HepG2 (cell line): ENCODE measurements at regions not wholly inside any gene's neighbourhood (a gene's known extent, or its start where the extent isn't known, plus 50 kb on each side); places are given as distances from the start of the nearest gene placed in this dataset.

Experiments used
- AHR ChIP-seq: IDR thresholded peaks from 2 replicates; pipeline ENCODE4 v1.6.1; 2018; ENCODE audit warnings: missing genetic modification reagents, missing compliant biosample characterization
- CTCF ChIP-seq: sonication (generic); formaldehyde crosslinking; IDR thresholded peaks from 2 replicates; pipeline ENCODE4 v1.5.0; 2020; ENCODE audit warnings: mild to moderate bottlenecking, missing genetic modification reagents, moderate library complexity
- FOSL2 ChIP-seq: sonication (generic); formaldehyde crosslinking; IDR thresholded peaks from 2 replicates; pipeline ENCODE4 v1.4.0; 2020; ENCODE audit warnings: missing genetic modification reagents
- HOMEZ ChIP-seq: IDR thresholded peaks from 2 replicates; pipeline ENCODE4 v1.6.1; 2016; ENCODE audit warnings: low read depth
- MTF2 ChIP-seq: sonication (generic); formaldehyde crosslinking; IDR thresholded peaks from 2 replicates; pipeline ENCODE4 v1.5.0; 2020; ENCODE audit warnings: missing genetic modification reagents, borderline replicate concordance
- PLSCR1 ChIP-seq: sonication (generic); formaldehyde crosslinking; IDR thresholded peaks from 2 replicates; pipeline ENCODE4 v1.5.0; 2020; ENCODE audit warnings: missing genetic modification reagents, mild to moderate bottlenecking, borderline replicate concordance
- RAD21 ChIP-seq: fragments of 450-650 bp; formaldehyde crosslinking; IDR thresholded peaks from 2 replicates; pipeline ENCODE4 v1.5.0; 2020; ENCODE audit warnings: mild to moderate bottlenecking
- RFX5 ChIP-seq: IDR thresholded peaks from 2 replicates; pipeline ENCODE4 v1.6.1; 2011; ENCODE audit warnings: low read depth, low read length, improper control_type of control experiment
- RXRA ChIP-seq: sonication (generic); formaldehyde crosslinking; IDR thresholded peaks from 2 replicates; pipeline ENCODE4 v1.5.1; 2020; ENCODE audit warnings: missing genetic modification reagents
- TSC22D2 ChIP-seq: sonication (generic); formaldehyde crosslinking; IDR thresholded peaks from 2 replicates; pipeline ENCODE4 v1.5.1; 2020; ENCODE audit warnings: missing genetic modification reagents, mild to moderate bottlenecking, borderline replicate concordance
- ZBTB26 ChIP-seq: IDR thresholded peaks from 2 replicates; pipeline ENCODE4 v1.6.1; 2016; ENCODE audit warnings: missing compliant biosample characterization, missing genetic modification reagents, borderline replicate concordance
- ZBTB4 ChIP-seq: sonication (generic); formaldehyde crosslinking; IDR thresholded peaks from 2 replicates; pipeline ENCODE4 v1.4.0; 2020; ENCODE audit warnings: missing genetic modification reagents, mild to moderate bottlenecking, borderline replicate concordance
- ZNF75D ChIP-seq: sonication (generic); formaldehyde crosslinking; IDR thresholded peaks from 2 replicates; pipeline ENCODE4 v1.8.1; 2023; ENCODE audit warnings: missing genetic modification reagents, mild to moderate bottlenecking, borderline replicate concordance
- ZNF770 ChIP-seq: sonication (generic); formaldehyde crosslinking; IDR thresholded peaks from 2 replicates; pipeline ENCODE4 v1.5.0; 2020; ENCODE audit warnings: mild to moderate bottlenecking, missing genetic modification reagents

GRCh38 chr3:127358641-127359040, 70.8 kb upstream of the PRR20G start:
- TF ChIP-seq ZBTB26 (no peak), ZNF75D (CRISPR knock-in tag) (no peak), RAD21 (no peak), MTF2 (CRISPR knock-in tag) (no peak), AHR (CRISPR knock-in tag) (no peak), CTCF (CRISPR knock-in tag) (no peak), RFX5 (no peak), FOSL2 (no peak), PLSCR1 (CRISPR knock-in tag) (no peak), HOMEZ (no peak), TSC22D2 (CRISPR knock-in tag) (no peak), RXRA (no peak), ZBTB4 (no peak), ZNF770 (CRISPR knock-in tag) (no peak)
